ENCODE measurements at regions not wholly inside any gene's neighbourhood (a gene's known extent, or its start where the extent isn't known, plus 50 kb on each side); places are given as distances from the start of the nearest gene placed in this dataset.

- ATAC-seq (no peak), DNase-seq (ENCODE audit: low spot score) (no peak)
- H3K9me2 ChIP-seq (ENCODE audit: insufficient read depth) = 0 out of 2 replicates have a peak, but pooled peaks cover 3% of the 10 kb centered on the region
- H3K27me3 Mint-ChIP-seq (ENCODE audit: insufficient read depth, low read depth, poor library complexity) = no peaks in the 10 kb centered on the region
- peaks cover 13% of the 10 kb centered on the region; the same call in 1 of the 2 replicates for H3K4me1 ChIP-seq (ENCODE audit: insufficient read depth)
- H3K27me3 ChIP-seq (ENCODE audit: insufficient read depth) = no peaks in the 10 kb centered on the region
- H3K27ac Mint-ChIP-seq = no peak overlapping the region
- H3K79me2 ChIP-seq (replicated peaks; ENCODE audit: insufficient read depth) = no peaks in the 10 kb centered on the region
- no peak overlapping the region for H3K4me3 ChIP-seq
- H3K36me3 ChIP-seq (ENCODE audit: insufficient read depth) = no peaks in the 10 kb centered on the region
- H2AFZ ChIP-seq = peak overlapping the region; percentile 86
- no peak overlapping the region for H3K4me3 Mint-ChIP-seq
- H3K36me3 Mint-ChIP-seq (ENCODE audit: low read depth) = no peaks in the 10 kb centered on the region
- H3F3A ChIP-seq (replicated peaks; ENCODE audit: low read depth) = no peaks in the 10 kb centered on the region
- peaks cover 17% of the 10 kb centered on the region; the same call in 2 of the 3 replicates for H3K4me1 Mint-ChIP-seq
- no peaks in the 10 kb centered on the region for H3K9me3 Mint-ChIP-seq
- no peak for TF ChIP-seq EZH2phosphoT487 (IDR thresholded peaks at IDR 0.05; ENCODE audit: unreplicated experiment)
- no peak for TF ChIP-seq CTCF (conservative IDR thresholded peaks at IDR 0.05; ENCODE audit: low read depth in 2 of 2)
- no peak for TF ChIP-seq ZNF462 (CRISPR knock-in tag; IDR thresholded peaks at IDR 0.05)
- TF ChIP-seq EZH2 (IDR thresholded peaks at IDR 0.05; ENCODE audit: low read depth, unreplicated experiment) = no peak
- no peak for TF ChIP-seq ZNF331 (CRISPR knock-in tag; IDR thresholded peaks at IDR 0.05; ENCODE audit: low read depth)
- no peak for TF ChIP-seq ETS1 (IDR thresholded peaks at IDR 0.05)
- TF ChIP-seq POLR2AphosphoS5 (IDR thresholded peaks at IDR 0.05; ENCODE audit: low read depth) = no peak
- no peak for TF ChIP-seq STAT1 (IDR thresholded peaks at IDR 0.05; ENCODE audit: unreplicated experiment)
- TF ChIP-seq ZNF114 (CRISPR knock-in tag; IDR thresholded peaks at IDR 0.05) = no peak
- no peak overlapping the region for H3K4me2 ChIP-seq
- H3K27ac ChIP-seq (ENCODE audit: low read depth) = no peak overlapping the region
- no peaks in the 10 kb centered on the region for H4K20me1 ChIP-seq (replicated peaks; ENCODE audit: insufficient read depth)
Measured at GRCh38 chr9:17081814-17082213, 53.0 kb upstream of the CNTLN start.
